Upper lobe of left lung (tissue), 6 donors: ENCODE measurements at regions not wholly inside any gene's neighbourhood (a gene's known extent, or its start where the extent isn't known, plus 50 kb on each side); places are given as distances from the start of the nearest gene placed in this dataset.

Experiments used
- ATAC-seq, 2 donors: fragments of 200-7000 bp; cut with Tn5 transposase; one replicate each; pipeline ENCODE4 v1.9.1; 2022; ENCODE audit warnings: mild to moderate bottlenecking in 2 of 2, moderate library complexity in 2 of 2; ENCODE audit not compliant: low FRiP score in 2 of 2
- DNase-seq, 2 donors: peaks; one replicate each; pipeline ENCODE4 v3.0.0-alpha.2; 2019 to 2020
- H3K27ac ChIP-seq, 4 donors: fragments of 200-600 bp; sonication (generic); one replicate each; pipeline ENCODE4 v1.5.1; 2016 to 2019
- H3K27me3 ChIP-seq, 4 donors: fragments of 200-600 bp; sonication (generic); one replicate each; pipeline ENCODE4 v1.5.1; 2017 to 2019
- H3K36me3 ChIP-seq, 4 donors: fragments of 200-600 bp; sonication (generic); one replicate each; pipeline ENCODE4 v1.5.1; 2016 to 2019
- H3K4me1 ChIP-seq, 4 donors: fragments of 200-600 bp; sonication (generic); one replicate each; pipeline ENCODE4 v1.5.1; 2018 to 2019
- H3K4me3 ChIP-seq, 4 donors: fragments of 200-600 bp; sonication (generic); one replicate each; pipeline ENCODE4 v1.5.1; 2017 to 2019; ENCODE audit warnings: mild to moderate bottlenecking in 2 of 4, moderate library complexity in 1 of 4
- H3K9me3 ChIP-seq, 4 donors: fragments of 200-600 bp; sonication (generic); one replicate each; pipeline ENCODE4 v1.5.1; 2018 to 2019
- CTCF ChIP-seq, 6 experiments: fragments of 450-650 bp in 4 of 6; fragments of 200-600 bp in 2 of 6; sonication (generic) in 2 of 6; IDR thresholded peaks; one replicate each; pipeline ENCODE4 v1.5.1; 2016 to 2019; ENCODE audit warnings: antibody characterized with exemption in 6 of 6
- EP300 ChIP-seq, 4 donors: sonication (generic); formaldehyde crosslinking; IDR thresholded peaks; one replicate each; pipeline ENCODE4 v1.5.1; 2017; ENCODE audit warnings: antibody characterized with exemption in 4 of 4, control low read depth in 2 of 4
- POLR2A ChIP-seq, 4 donors: fragments of 450-650 bp; IDR thresholded peaks; one replicate each; pipeline ENCODE4 v1.5.1; 2016 to 2017; ENCODE audit warnings: antibody characterized with exemption in 4 of 4, mild to moderate bottlenecking in 2 of 4
- POLR2AphosphoS5 ChIP-seq, 2 donors: sonication (generic); formaldehyde crosslinking; IDR thresholded peaks; one replicate each; pipeline ENCODE4 v1.5.1; 2017; ENCODE audit warnings: antibody characterized with exemption in 2 of 2
- WGBS, 2 donors: methylation state at CpG; one replicate each; pipeline ENCODE4 v1.1.5; 2017 to 2018; 5-methylcytosine and 5-hydroxymethylcytosine counted together
- donor health status: DM: no; HTN: no; CAD: no; lungs with moderate emphysema.
- donor health status: DM: no; HTN: yes; CAD: no; lungs with severe emphysema.

- Histone ChIP-seq H3K27me3 (no peaks in the 10 kb centered on the region), H3K27ac (no peak overlapping the region), H3K4me1 (no peaks in the 10 kb centered on the region), H3K4me3 (no peak overlapping the region), H3K9me3 (no peaks in the 10 kb centered on the region), H3K36me3 (no peaks in the 10 kb centered on the region)
- WGBS, 2 donors, result 67 to 79% methylated on average over 4 of the region's 4 CpGs
- DNase-seq (no peak), ATAC-seq (no peak)
- TF ChIP-seq EP300 (IDR thresholded peaks at IDR 0.05), result no peak
- no peak for TF ChIP-seq POLR2A (IDR thresholded peaks at IDR 0.05)
- no peak for TF ChIP-seq POLR2AphosphoS5 (IDR thresholded peaks at IDR 0.05)
- no peak for TF ChIP-seq CTCF (IDR thresholded peaks at IDR 0.05)
Observed at GRCh38 chr3:15929944-15930571, 132.3 kb upstream of the ANKRD28 start.

GRCh38 chr3:15932348-15933300 is 134.8 kb upstream of the ANKRD28 start:
- Histone ChIP-seq H3K4me3 (no peak overlapping the region), H3K27ac (no peak overlapping the region), H3K4me1 (no peaks in the 10 kb centered on the region), H3K9me3 (no peaks in the 10 kb centered on the region), H3K36me3 (no peaks in the 10 kb centered on the region), H3K27me3 (no peaks in the 10 kb centered on the region)
- TF ChIP-seq POLR2A (IDR thresholded peaks at IDR 0.05) (no peak), CTCF (IDR thresholded peaks at IDR 0.05) (no peak)
- no peak for DNase-seq
- WGBS, 2 donors, result 26 to 37% methylated on average over 7 of the region's 7 CpGs
- no peak for ATAC-seq

- no peaks in the 10 kb centered on the region for H3K36me3 ChIP-seq
- DNase-seq, result no peak
- no peaks in the 10 kb centered on the region for H3K9me3 ChIP-seq
Observed at GRCh38 chr3:15933439-15934139, 135.8 kb upstream of the ANKRD28 start.

More at GRCh38 chr3:15933439-15934139, 135.8 kb upstream of the ANKRD28 start:
- 65 to 77% methylated on average over 4 of the region's 4 CpGs for WGBS, 2 donors
- TF ChIP-seq POLR2AphosphoS5 (IDR thresholded peaks at IDR 0.05) (no peak), EP300 (IDR thresholded peaks at IDR 0.05) (no peak), CTCF (IDR thresholded peaks at IDR 0.05) (no peak), POLR2A (IDR thresholded peaks at IDR 0.05) (no peak)
- H3K4me3 ChIP-seq, result no peak overlapping the region
- H3K27ac ChIP-seq, result no peak overlapping the region
- H3K4me1 ChIP-seq, result no peaks in the 10 kb centered on the region
- ATAC-seq, result no peak
- no peaks in the 10 kb centered on the region for H3K27me3 ChIP-seq
